MCF 10A (cell line): ENCODE measurements at regions not wholly inside any gene's neighbourhood (a gene's known extent, or its start where the extent isn't known, plus 50 kb on each side); places are given as distances from the start of the nearest gene placed in this dataset.

ENCODE experiments used
- BruUV-seq: library from RNA; stranded (reverse); fragments of 400-500 nt; replicated peaks from 2 replicates; lab custom pipeline; 2021; lab: Mats Ljungman, UMichigan
- CTCF ChIA-PET: fragments of 300-600 bp; sonication (Branson Sonifier 250); formaldehyde crosslinking; extraction: SDS; loops from one replicate; lab custom pipeline; 2021; ENCODE audit warnings: antibody characterized with exemption, inconsistent platforms; lab: Yijun Ruan, JAX
- POLR2A ChIA-PET: fragments of 300-600, 350-650 bp; sonication (Branson Sonifier 250); formaldehyde crosslinking; extraction: SDS; loops from one replicate; lab custom pipeline; 2020; ENCODE audit warnings: antibody characterized with exemption, inconsistent platforms; lab: Yijun Ruan, JAX
- DNase-seq: peaks from one replicate; pipeline ENCODE4 v3.0.0-alpha.2; 2018; ENCODE audit not compliant: unreplicated experiment
- H3K27ac Mint-ChIP-seq: one replicate; pipeline ENCODE4 v1.8.0; 2022; ENCODE audit warnings: mild to moderate bottlenecking, low read depth, mixed read lengths; ENCODE audit not compliant: unreplicated experiment
- H3K27me3 Mint-ChIP-seq: one replicate; pipeline ENCODE4 v1.8.0; 2022; ENCODE audit warnings: mixed read lengths; ENCODE audit not compliant: insufficient read depth, unreplicated experiment
- H3K36me3 Mint-ChIP-seq: one replicate; pipeline ENCODE4 v1.8.0; 2022; ENCODE audit warnings: mild to moderate bottlenecking, moderate library complexity, mixed read lengths; ENCODE audit not compliant: insufficient read depth, unreplicated experiment
- H3K4me1 Mint-ChIP-seq: one replicate; pipeline ENCODE4 v1.8.0; 2022; ENCODE audit warnings: mixed read lengths; ENCODE audit not compliant: insufficient read depth, unreplicated experiment
- H3K4me3 Mint-ChIP-seq: one replicate; pipeline ENCODE4 v1.8.0; 2022; ENCODE audit warnings: mild to moderate bottlenecking, moderate library complexity, mixed read lengths; ENCODE audit not compliant: unreplicated experiment
- H3K9me3 Mint-ChIP-seq: one replicate; pipeline ENCODE4 v1.8.0; 2022; ENCODE audit warnings: mixed read lengths; ENCODE audit not compliant: unreplicated experiment
- CTCF ChIP-seq: fragments of 200-600 bp; IDR thresholded peaks from one replicate; pipeline ENCODE4 v1.8.0; 2022; ENCODE audit warnings: antibody characterized with exemption, mild to moderate bottlenecking; ENCODE audit not compliant: unreplicated experiment
- intact Hi-C: fragments of 100-400 bp; cut with micrococcal nuclease; formaldehyde crosslinking; loops from 2 replicates; pipeline ENCODE4 v1.14.1; 2022

- TF ChIP-seq CTCF = no peak
- intact Hi-C loops = loop anchor here (10.0 kb wide), 3 partner anchors 389 to 529 kb away; no protein-coding TSS in a partner anchor
- POLR2A ChIA-PET = interaction anchor here (0.7 to 1.2 kb wide), 2 partner anchors 87 to 427 kb away, joined by 3 to 7 read pairs; no protein-coding TSS in a partner anchor
- H3K36me3 Mint-ChIP-seq = no peaks in the 10 kb centered on the region
- no peaks in the 10 kb centered on the region for H3K27me3 Mint-ChIP-seq
- H3K9me3 Mint-ChIP-seq = no peaks in the 10 kb centered on the region
- peak overlapping the region; percentile 99 for H3K4me3 Mint-ChIP-seq
- peak overlapping the region; percentile 96 for H3K27ac Mint-ChIP-seq
- BruUV-seq = no TSS peak
- CTCF ChIA-PET = interaction anchor here (0.9 kb wide), 1 partner anchor 314 kb away, joined by 3 read pairs; no protein-coding TSS in a partner anchor
- no peak for DNase-seq
- H3K4me1 Mint-ChIP-seq = no peaks in the 10 kb centered on the region
Measured at GRCh38 chr16:72665701-72666100, 382.2 kb downstream of the ZFHX3 start.

GRCh38 chr16:72664509-72665408 lies 383.2 kb downstream of the ZFHX3 start:
- H3K27me3 Mint-ChIP-seq = no peaks in the 10 kb centered on the region
- intact Hi-C loops = loop anchor here (10.0 kb wide), 3 partner anchors 390 to 530 kb away; no protein-coding TSS in a partner anchor
- TF ChIP-seq CTCF = no peak
- H3K4me3 Mint-ChIP-seq = peak overlapping the region; percentile 99
- peak; percentile 99 for DNase-seq
- no peaks in the 10 kb centered on the region for H3K4me1 Mint-ChIP-seq
- ChIA-PET CTCF (interaction anchor here (0.6 to 1.4 kb wide), 6 partner anchors 9 to 337 kb away, joined by 3 to 7 read pairs (median 4); no protein-coding TSS in a partner anchor), POLR2A (interaction anchor here (0.6 to 1.6 kb wide), 12 partner anchors 10 to 382 kb away, joined by 3 to 9 read pairs (median 4); no protein-coding TSS in a partner anchor)
- H3K36me3 Mint-ChIP-seq = no peaks in the 10 kb centered on the region
- BruUV-seq = TSS peak; percentile 67
- H3K27ac Mint-ChIP-seq = peak overlapping the region; percentile 96
- H3K9me3 Mint-ChIP-seq = no peaks in the 10 kb centered on the region

- H3K4me3 Mint-ChIP-seq = peak overlapping the region; percentile 99
- H3K27ac Mint-ChIP-seq = peak overlapping the region; percentile 96
- ChIA-PET CTCF (interaction anchor here (0.6 to 1.4 kb wide), 7 partner anchors 8 to 338 kb away, joined by 3 to 7 read pairs (median 4); no protein-coding TSS in a partner anchor), POLR2A (interaction anchor here (0.6 to 1.6 kb wide), 11 partner anchors 9 to 383 kb away, joined by 3 to 9 read pairs (median 4); no protein-coding TSS in a partner anchor)
- peak; percentile 9 for DNase-seq
- no peaks in the 10 kb centered on the region for H3K4me1 Mint-ChIP-seq
- no peaks in the 10 kb centered on the region for H3K36me3 Mint-ChIP-seq
- no peaks in the 10 kb centered on the region for H3K9me3 Mint-ChIP-seq
- no TSS peak for BruUV-seq
- no peaks in the 10 kb centered on the region for H3K27me3 Mint-ChIP-seq
- no peak for TF ChIP-seq CTCF
- intact Hi-C loops = loop anchor here (10.0 kb wide), 3 partner anchors 391 to 531 kb away; no protein-coding TSS in a partner anchor
Measured at GRCh38 chr16:72664056-72664508, 383.8 kb downstream of the ZFHX3 start.
